CD8-positive, alpha-beta memory T cell (primary cell): ENCODE measurements at regions not wholly inside any gene's neighbourhood (a gene's known extent, or its start where the extent isn't known, plus 50 kb on each side); places are given as distances from the start of the nearest gene placed in this dataset.
"Not testable (repeated sequence)": the region's sequence is repeated elsewhere in the genome, so short reads cannot be mapped to it uniquely, and the experiment has no call there.

Experiments used
- CTCF ChIA-PET: fragments of 350-600 bp; sonication (Branson Sonifier 250); formaldehyde crosslinking; loops from one replicate; lab custom pipeline; 2021; ENCODE audit warnings: antibody characterized with exemption; lab: Charles Lee
- POLR2A ChIA-PET: fragments of 350-600 bp; sonication (Branson Sonifier 250); formaldehyde crosslinking; loops from one replicate; lab custom pipeline; 2021; ENCODE audit warnings: antibody characterized with exemption; lab: Charles Lee
- DNase-seq, 5 donors: peaks; one replicate each; pipeline versions ENCODE4 v3.0.0 to v3.0.0-alpha.2; 2020 to 2022; ENCODE audit warnings: mixed read lengths in 1 of 5
- H3K27ac ChIP-seq: one replicate; pipeline ENCODE4 v1.7.0; 2013; ENCODE audit warnings: low read depth, mild to moderate bottlenecking, low read length, moderate library complexity
- H3K27me3 ChIP-seq: 2 replicates; pipeline ENCODE4 v1.7.0; 2013; ENCODE audit warnings: low read length, mild to moderate bottlenecking; ENCODE audit not compliant: insufficient read depth, poor library complexity, severe bottlenecking
- H3K36me3 ChIP-seq: 2 replicates; pipeline ENCODE4 v1.7.0; 2013; ENCODE audit warnings: mild to moderate bottlenecking, low read length, moderate library complexity; ENCODE audit not compliant: insufficient read depth
- H3K4me1 ChIP-seq: 2 replicates; pipeline ENCODE4 v1.7.0; 2013; ENCODE audit warnings: mild to moderate bottlenecking, low read length, moderate library complexity; ENCODE audit not compliant: insufficient read depth
- H3K4me3 ChIP-seq: 2 replicates; pipeline ENCODE4 v1.7.0; 2013; ENCODE audit warnings: mild to moderate bottlenecking, low read length
- H3K9me3 ChIP-seq: 2 replicates; pipeline ENCODE4 v1.7.0; 2013; ENCODE audit warnings: mild to moderate bottlenecking, low read length
- H3K27ac Mint-ChIP-seq, 8 donors: one replicate each; pipeline ENCODE4 v1.8.0; 2020 to 2021; ENCODE audit warnings: mixed read lengths in 8 of 8, mild to moderate bottlenecking in 6 of 8, inconsistent platforms in 3 of 8, moderate library complexity in 3 of 8
- H3K27me3 Mint-ChIP-seq, 2 donors: one replicate each; pipeline ENCODE4 v1.8.0; 2020 to 2021; ENCODE audit warnings: mixed read lengths in 2 of 2, mild to moderate bottlenecking in 1 of 2, moderate library complexity in 1 of 2
- H3K36me3 Mint-ChIP-seq, 3 donors: one replicate each; pipeline ENCODE4 v1.8.0; 2020 to 2021; ENCODE audit warnings: mixed read lengths in 3 of 3, inconsistent platforms in 1 of 3, mild to moderate bottlenecking in 1 of 3
- H3K4me1 Mint-ChIP-seq, 3 donors: one replicate each; pipeline ENCODE4 v1.8.0; 2020 to 2021; ENCODE audit warnings: mixed read lengths in 3 of 3, inconsistent platforms in 1 of 3, mild to moderate bottlenecking in 1 of 3
- H3K4me3 Mint-ChIP-seq, 7 donors: one replicate each; pipeline ENCODE4 v1.8.0; 2020 to 2021; ENCODE audit warnings: mixed read lengths in 7 of 7, mild to moderate bottlenecking in 6 of 7, moderate library complexity in 4 of 7, inconsistent platforms in 2 of 7
- H3K9me3 Mint-ChIP-seq, 5 donors: one replicate each; pipeline ENCODE4 v1.8.0; 2020 to 2022; ENCODE audit warnings: mixed read lengths in 5 of 5, mild to moderate bottlenecking in 3 of 5, moderate library complexity in 2 of 5, inconsistent platforms in 1 of 5

GRCh38 chr2:84158605-84159004, 300.5 kb downstream of the SUCLG1 start:
- Histone ChIP-seq H3K36me3 (no peaks in the 10 kb centered on the region), H3K4me3 (no peak overlapping the region), H3K4me1 (no peaks in the 10 kb centered on the region), H3K27ac (no peak overlapping the region), H3K9me3 (no peaks in the 10 kb centered on the region), H3K27me3 (no peaks in the 10 kb centered on the region)
- Mint-ChIP-seq H3K4me3 (no peak overlapping the region), H3K9me3 (peaks cover 0 to 8% (median 0%) of the 10 kb centered on the region in 5 donors), H3K27ac (no peak overlapping the region), H3K36me3 (no peaks in the 10 kb centered on the region), H3K27me3 (peaks cover 5 to 12% of the 10 kb centered on the region in 2 donors), H3K4me1 (no peaks in the 10 kb centered on the region)
- POLR2A ChIA-PET, result no interaction called here
- CTCF ChIA-PET, result no interaction called here
- DNase-seq, result no peak

GRCh38 chr2:84152462-84152861, 306.6 kb downstream of the SUCLG1 start:
- no peak overlapping the region for H3K4me3 Mint-ChIP-seq

GRCh38 chr2:84144345-84144744, 314.7 kb downstream of the SUCLG1 start:
- no peak overlapping the region for H3K27ac ChIP-seq
- CTCF ChIA-PET, result no interaction called here
- H3K27me3 ChIP-seq, result no peaks in the 10 kb centered on the region
- no peak overlapping the region for H3K4me3 Mint-ChIP-seq
- H3K36me3 ChIP-seq, result no peaks in the 10 kb centered on the region
- no peaks in the 10 kb centered on the region for H3K4me1 Mint-ChIP-seq
- H3K9me3 Mint-ChIP-seq, result no peaks in the 10 kb centered on the region
- H3K4me3 ChIP-seq, result no peak overlapping the region
- no peaks in the 10 kb centered on the region for H3K9me3 ChIP-seq
- H3K27ac Mint-ChIP-seq, result no peak overlapping the region
- POLR2A ChIA-PET, result no interaction called here
- no peaks in the 10 kb centered on the region for H3K4me1 ChIP-seq
- peaks cover 0 to 17% of the 10 kb centered on the region in 2 donors for H3K27me3 Mint-ChIP-seq
- no peak for DNase-seq
- H3K36me3 Mint-ChIP-seq, result no peaks in the 10 kb centered on the region

More at GRCh38 chr2:84152462-84152861, 306.6 kb downstream of the SUCLG1 start:
- H3K27ac ChIP-seq, result no peak overlapping the region
- Mint-ChIP-seq H3K27ac (no peak overlapping the region), H3K9me3 (peaks cover 0 to 2% (median 0%) of the 10 kb centered on the region in 5 donors), H3K4me1 (no peaks in the 10 kb centered on the region), H3K36me3 (no peaks in the 10 kb centered on the region), H3K27me3 (no peaks in the 10 kb centered on the region)
- POLR2A ChIA-PET, result no interaction called here
- H3K4me1 ChIP-seq, result no peaks in the 10 kb centered on the region
- no peaks in the 10 kb centered on the region for H3K27me3 ChIP-seq
- no peaks in the 10 kb centered on the region for H3K36me3 ChIP-seq
- no peaks in the 10 kb centered on the region for H3K9me3 ChIP-seq
- no peak for DNase-seq
- CTCF ChIA-PET, result no interaction called here
- H3K4me3 ChIP-seq, result no peak overlapping the region

GRCh38 chr2:84137034-84137433, 322.0 kb downstream of the SUCLG1 start:
- Mint-ChIP-seq H3K27ac (no peak overlapping the region), H3K4me3 (no peak overlapping the region), H3K36me3 (no peaks in the 10 kb centered on the region), H3K27me3 (peaks cover 3 to 4% of the 10 kb centered on the region in 2 donors), H3K9me3 (no peaks in the 10 kb centered on the region), H3K4me1 (no peaks in the 10 kb centered on the region)
- CTCF ChIA-PET, result interaction anchor here (1.1 kb wide), 1 partner anchor 11 kb away, joined by 3 read pairs; no protein-coding TSS in a partner anchor
- DNase-seq, result no peak
- H3K27me3 ChIP-seq, result no peaks in the 10 kb centered on the region
- POLR2A ChIA-PET, result no interaction called here
- no peaks in the 10 kb centered on the region for H3K9me3 ChIP-seq
- H3K36me3 ChIP-seq, result no peaks in the 10 kb centered on the region
- no peaks in the 10 kb centered on the region for H3K4me1 ChIP-seq
- H3K27ac ChIP-seq, result no peak overlapping the region
- H3K4me3 ChIP-seq, result no peak overlapping the region

GRCh38 chr2:84132370-84132769, 326.7 kb downstream of the SUCLG1 start:
- H3K27me3 Mint-ChIP-seq, result peaks cover 2 to 3% of the 10 kb centered on the region in 2 donors
- no peak overlapping the region for H3K27ac ChIP-seq
- ChIA-PET CTCF (no interaction called here), POLR2A (no interaction called here)
- H3K9me3 ChIP-seq, result no peaks in the 10 kb centered on the region
- H3K36me3 Mint-ChIP-seq, result no peaks in the 10 kb centered on the region
- no peaks in the 10 kb centered on the region for H3K4me1 Mint-ChIP-seq
- H3K4me3 ChIP-seq, result no peak overlapping the region
- peaks cover 0 to 2% (median 0%) of the 10 kb centered on the region in 5 donors for H3K9me3 Mint-ChIP-seq
- H3K4me3 Mint-ChIP-seq, result no peak overlapping the region
- H3K4me1 ChIP-seq, result no peaks in the 10 kb centered on the region
- no peak overlapping the region for H3K27ac Mint-ChIP-seq
- H3K36me3 ChIP-seq, result no peaks in the 10 kb centered on the region
- DNase-seq, result no peak
- no peaks in the 10 kb centered on the region for H3K27me3 ChIP-seq

- H3K4me1 Mint-ChIP-seq, result no peaks in the 10 kb centered on the region
- Histone ChIP-seq H3K4me3 (no peak overlapping the region), H3K27ac (no peak overlapping the region), H3K36me3 (no peaks in the 10 kb centered on the region), H3K27me3 (no peaks in the 10 kb centered on the region), H3K4me1 (no peaks in the 10 kb centered on the region), H3K9me3 (no peaks in the 10 kb centered on the region)
- no peaks in the 10 kb centered on the region for H3K36me3 Mint-ChIP-seq
- ChIA-PET CTCF (no interaction called here), POLR2A (no interaction called here)
- no peak overlapping the region for H3K4me3 Mint-ChIP-seq
- H3K27ac Mint-ChIP-seq, result no peak overlapping the region
- no peak for DNase-seq
- H3K27me3 Mint-ChIP-seq, result peaks cover 0 to 3% of the 10 kb centered on the region in 2 donors
- peaks cover 0 to 2% (median 0%) of the 10 kb centered on the region in 5 donors for H3K9me3 Mint-ChIP-seq
Measured at GRCh38 chr2:84131278-84131830, 327.7 kb downstream of the SUCLG1 start.

- Mint-ChIP-seq H3K4me3 (no peak overlapping the region), H3K27ac (no peak overlapping the region), H3K27me3 (peaks cover 0 to 3% of the 10 kb centered on the region in 2 donors), H3K4me1 (no peaks in the 10 kb centered on the region), H3K36me3 (no peaks in the 10 kb centered on the region), H3K9me3 (peaks cover 0 to 2% (median 0%) of the 10 kb centered on the region in 5 donors)
- Histone ChIP-seq H3K27ac (no peak overlapping the region), H3K9me3 (no peaks in the 10 kb centered on the region), H3K4me1 (no peaks in the 10 kb centered on the region), H3K27me3 (no peaks in the 10 kb centered on the region), H3K4me3 (no peak overlapping the region), H3K36me3 (no peaks in the 10 kb centered on the region)
- ChIA-PET POLR2A (no interaction called here), CTCF (no interaction called here)
- DNase-seq, result no peak
Measured at GRCh38 chr2:84129018-84129417, 330.1 kb downstream of the SUCLG1 start.

GRCh38 chr2:84127812-84128211, 331.3 kb downstream of the SUCLG1 start:
- H3K4me1 ChIP-seq, H3K9me3 Mint-ChIP-seq, POLR2A ChIA-PET, DNase-seq, H3K27ac ChIP-seq, H3K4me3 Mint-ChIP-seq, CTCF ChIA-PET, H3K27me3 ChIP-seq, H3K36me3 Mint-ChIP-seq, H3K36me3 ChIP-seq, H3K27me3 Mint-ChIP-seq, H3K4me1 Mint-ChIP-seq, H3K27ac Mint-ChIP-seq, H3K4me3 ChIP-seq, H3K9me3 ChIP-seq: not testable (repeated sequence)
